Gastrocnemius medialis (tissue), 4 donors: ENCODE measurements at regions not wholly inside any gene's neighbourhood (a gene's known extent, or its start where the extent isn't known, plus 50 kb on each side); places are given as distances from the start of the nearest gene placed in this dataset.

Experiments used
- CTCF ChIP-seq, 5 experiments: fragments of 450-650 bp in 3 of 5; fragments of 200-600 bp in 2 of 5; sonication (generic) in 2 of 5; IDR thresholded peaks in 4 of 5; conservative IDR thresholded peaks in 1 of 5; 1 replicate in 4 of 5; 2 replicates in 1 of 5; pipeline ENCODE4 v1.5.1; 2016 to 2019; ENCODE audit warnings: antibody characterized with exemption in 5 of 5, mild to moderate bottlenecking in 3 of 5, moderate library complexity in 3 of 5
- POLR2A ChIP-seq, 2 donors: fragments of 450-650 bp; IDR thresholded peaks; one replicate each; pipeline ENCODE4 v1.6.1; 2017; ENCODE audit warnings: antibody characterized with exemption in 2 of 2, mild to moderate bottlenecking in 2 of 2, moderate library complexity in 2 of 2

GRCh38 chr18:1710114-1710513 lies 805.4 kb downstream of the ADCYAP1 start:
- TF ChIP-seq CTCF (IDR thresholded peaks at IDR 0.05 in 4 of 5, conservative IDR thresholded peaks at IDR 0.05 in 1 of 5) = no peak
- TF ChIP-seq POLR2A (IDR thresholded peaks at IDR 0.05) = no peak
